Endothelial cell of umbilical vein (primary cell): ENCODE measurements at regions not wholly inside any gene's neighbourhood (a gene's known extent, or its start where the extent isn't known, plus 50 kb on each side); places are given as distances from the start of the nearest gene placed in this dataset.

Experiments used
- BruUV-seq: library from RNA; stranded (reverse); fragments of 400-500 nt; replicated peaks from 2 replicates; lab custom pipeline; 2021; lab: Mats Ljungman, UMichigan
- CTCF ChIA-PET: fragments of 300-600, 350-600 bp; sonication (Branson Sonifier 250); formaldehyde crosslinking; loops from one replicate; lab custom pipeline; 2021; ENCODE audit warnings: antibody characterized with exemption, inconsistent platforms; lab: Charles Lee
- POLR2A ChIA-PET: fragments of 300-600, 350-600 bp; sonication (Branson Sonifier 250); formaldehyde crosslinking; loops from one replicate; lab custom pipeline; 2021; ENCODE audit warnings: antibody characterized with exemption, inconsistent platforms; lab: Charles Lee
- DNase-seq: peaks from one replicate; pipeline ENCODE4 v3.0.0-alpha.2; 2011; ENCODE audit warnings: low read depth, low spot score
- FAIRE-seq: peaks from 2 replicates; lab custom pipeline; 2011; peaks lifted over from hg19 to GRCh38; lab: Jason Lieb, UNC
- H2AFZ ChIP-seq: 2 replicates; pipeline ENCODE4 v1.6.0; 2012; ENCODE audit warnings: low read depth, low read length, control low read depth, inconsistent platforms
- H3K27ac ChIP-seq: 2 replicates; pipeline ENCODE4 v1.5.1; 2011; ENCODE audit warnings: low read depth, mild to moderate bottlenecking, control low read depth, low read length, moderate library complexity; ENCODE audit not compliant: insufficient read depth
- H3K27me3 ChIP-seq, 2 experiments: 2 replicates each; pipeline versions ENCODE4 v1.6.0 to v1.6.1; 2011; ENCODE audit warnings: low read length in 2 of 2, mixed read lengths in 1 of 2; ENCODE audit not compliant: control insufficient read depth in 2 of 2, insufficient read depth in 2 of 2
- H3K36me3 ChIP-seq, 2 experiments: 2 replicates in 1 of 2; 3 replicates in 1 of 2; pipeline ENCODE4 v1.5.1; 2011; ENCODE audit warnings: low read length in 2 of 2, mild to moderate bottlenecking in 1 of 2, moderate library complexity in 1 of 2; ENCODE audit not compliant: control insufficient read depth in 2 of 2, insufficient read depth in 2 of 2; ENCODE audit errors: extremely low read depth in 1 of 2
- H3K4me1 ChIP-seq: 3 replicates; pipeline ENCODE4 v1.5.1; 2011; ENCODE audit warnings: mild to moderate bottlenecking, low read length; ENCODE audit not compliant: control insufficient read depth, insufficient read depth; ENCODE audit errors: extremely low read depth
- H3K4me2 ChIP-seq: 2 replicates; pipeline ENCODE4 v1.6.1; 2011; ENCODE audit warnings: low read length, control low read depth, mixed read lengths; ENCODE audit not compliant: insufficient read depth
- H3K4me3 ChIP-seq, 3 experiments: fragments of 200-600 bp in 1 of 3; sonication (generic), shearing (Covaris generic) in 1 of 3; replicated peaks in 1 of 3; 2 replicates each; pipeline ENCODE4 v1.5.1; 2011 to 2016; ENCODE audit warnings: control low read depth in 3 of 3, low read length in 3 of 3, mild to moderate bottlenecking in 2 of 3, inconsistent platforms in 1 of 3, low read depth in 1 of 3, moderate library complexity in 1 of 3; ENCODE audit not compliant: insufficient read depth in 1 of 3
- H3K79me2 ChIP-seq: 2 replicates; pipeline ENCODE4 v1.6.0; 2012; ENCODE audit warnings: low read length, inconsistent platforms; ENCODE audit not compliant: control insufficient read depth, insufficient read depth
- H3K9ac ChIP-seq: replicated peaks from 2 replicates; pipeline ENCODE3; 2011; ENCODE audit warnings: low read length, control low read depth; ENCODE audit not compliant: insufficient read depth; ENCODE audit errors: extremely low read depth
- H3K9me1 ChIP-seq: replicated peaks from 3 replicates; pipeline ENCODE4 v1.6.0; 2011; ENCODE audit warnings: mild to moderate bottlenecking, low read length; ENCODE audit not compliant: control insufficient read depth, insufficient read depth; ENCODE audit errors: extremely low read depth
- H3K9me3 ChIP-seq: replicated peaks from 2 replicates; pipeline ENCODE4 v1.5.1; 2012; ENCODE audit warnings: low read length, inconsistent platforms; ENCODE audit not compliant: control insufficient read depth, insufficient read depth
- H4K20me1 ChIP-seq: replicated peaks from 2 replicates; pipeline ENCODE3; 2011; ENCODE audit warnings: mild to moderate bottlenecking, low read length; ENCODE audit not compliant: control insufficient read depth, insufficient read depth; ENCODE audit errors: extremely low read depth
- EZH2 ChIP-seq: IDR thresholded peaks from 2 replicates; pipeline ENCODE4 v1.6.1; 2012; ENCODE audit warnings: borderline replicate concordance, low read depth, mild to moderate bottlenecking, moderate library complexity, low read length, inconsistent platforms; ENCODE audit not compliant: severe bottlenecking
- FOS ChIP-seq: IDR thresholded peaks from 2 replicates; pipeline ENCODE4 v1.6.1; 2011; ENCODE audit warnings: mild to moderate bottlenecking, low read length, moderate library complexity, borderline replicate concordance; ENCODE audit not compliant: insufficient read depth
- GATA2 ChIP-seq: IDR thresholded peaks from 2 replicates; pipeline ENCODE4 v1.7.0; 2011; ENCODE audit warnings: low read depth, mild to moderate bottlenecking, moderate library complexity, mixed read lengths, low read length; ENCODE audit not compliant: insufficient read length, insufficient read depth
- JUN ChIP-seq: IDR thresholded peaks from 2 replicates; pipeline ENCODE4 v1.6.1; 2011; ENCODE audit warnings: borderline replicate concordance, low read depth; ENCODE audit not compliant: insufficient read length, insufficient read depth
- MYC ChIP-seq: IDR thresholded peaks from one replicate; pipeline ENCODE4 v1.6.1; 2011; ENCODE audit warnings: mild to moderate bottlenecking, low read depth, low read length
- POLR2A ChIP-seq: IDR thresholded peaks from 2 replicates; pipeline ENCODE4 v1.6.1; 2012; ENCODE audit warnings: low read depth, mild to moderate bottlenecking, control low read depth, low read length
- POLR2AphosphoS5 ChIP-seq: IDR thresholded peaks from 2 replicates; pipeline ENCODE4 v1.6.1; 2012; ENCODE audit warnings: low read depth, mild to moderate bottlenecking, control low read depth, low read length, moderate library complexity; ENCODE audit not compliant: insufficient read depth
- dilution Hi-C: fragments of 300-500 bp; cut with MboI; formaldehyde crosslinking; loops from one replicate; pipeline ENCODE4 v1.15.0; 2019; ENCODE audit warnings: low sequenced_read_pairs; ENCODE audit not compliant: extremely low pct_ligation_motif_present
- intact Hi-C: fragments of 100-400 bp; cut with micrococcal nuclease; formaldehyde crosslinking; loops from one replicate; pipeline ENCODE4 v1.10.0; 2022
- TF ChIP-seq, protein P1 (sequence below), 2 donors: IDR thresholded peaks; 1 replicate in 1 of 2; 2 replicates in 1 of 2; pipeline ENCODE4 v1.5.1; 2011; ENCODE audit warnings: low read length in 2 of 2, mild to moderate bottlenecking in 2 of 2, moderate library complexity in 2 of 2, control low read depth in 1 of 2, inconsistent platforms in 1 of 2, low read depth in 1 of 2; ENCODE audit not compliant: insufficient read depth in 1 of 2; ENCODE audit errors: extremely low read depth in 1 of 2
- TF ChIP-seq, protein P2 (sequence below): IDR thresholded peaks from 2 replicates; pipeline ENCODE4 v1.6.1; 2011; ENCODE audit not compliant: insufficient read depth, insufficient read length

DNA sequence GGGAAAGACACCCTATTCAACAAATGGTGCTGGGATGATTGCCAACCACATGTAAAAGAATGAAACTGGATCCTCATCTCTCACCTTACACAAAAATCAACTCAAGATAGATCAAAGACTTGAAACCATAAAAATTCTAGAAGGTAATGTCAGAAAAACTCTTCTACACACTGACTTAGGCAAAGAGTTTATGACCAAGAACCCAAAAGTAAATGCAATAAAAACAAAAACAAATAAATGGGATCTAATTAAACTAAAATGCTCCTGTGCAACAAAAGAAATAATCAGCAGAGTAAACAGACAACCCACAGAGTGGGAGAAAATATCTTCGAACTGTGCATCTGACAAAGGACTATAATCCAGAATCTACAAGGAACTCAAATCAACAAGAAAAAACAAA, 504.2 kb upstream of the MBL2 start:
- H3K4me1 ChIP-seq, result no peaks in the 10 kb centered on the region
- no peaks in the 10 kb centered on the region for H3K9me3 ChIP-seq
- no peaks in the 10 kb centered on the region for H3K27me3 ChIP-seq
- no TSS peak for BruUV-seq
- H2AFZ ChIP-seq, result no peak overlapping the region
- no peaks in the 10 kb centered on the region for H4K20me1 ChIP-seq
- intact Hi-C loops, result no loop called here
- dilution Hi-C loops, result no loop called here
- POLR2A ChIA-PET, result no interaction called here
- no peak overlapping the region for H3K4me3 ChIP-seq
- H3K36me3 ChIP-seq, result no peaks in the 10 kb centered on the region
- FAIRE-seq (no peak), DNase-seq (no peak)
- TF ChIP-seq EZH2 (no peak), POLR2A (no peak), GATA2 (no peak), MYC (no peak), JUN (no peak), FOS (no peak), POLR2AphosphoS5 (no peak)
- TF ChIP-seq, protein P1, sequence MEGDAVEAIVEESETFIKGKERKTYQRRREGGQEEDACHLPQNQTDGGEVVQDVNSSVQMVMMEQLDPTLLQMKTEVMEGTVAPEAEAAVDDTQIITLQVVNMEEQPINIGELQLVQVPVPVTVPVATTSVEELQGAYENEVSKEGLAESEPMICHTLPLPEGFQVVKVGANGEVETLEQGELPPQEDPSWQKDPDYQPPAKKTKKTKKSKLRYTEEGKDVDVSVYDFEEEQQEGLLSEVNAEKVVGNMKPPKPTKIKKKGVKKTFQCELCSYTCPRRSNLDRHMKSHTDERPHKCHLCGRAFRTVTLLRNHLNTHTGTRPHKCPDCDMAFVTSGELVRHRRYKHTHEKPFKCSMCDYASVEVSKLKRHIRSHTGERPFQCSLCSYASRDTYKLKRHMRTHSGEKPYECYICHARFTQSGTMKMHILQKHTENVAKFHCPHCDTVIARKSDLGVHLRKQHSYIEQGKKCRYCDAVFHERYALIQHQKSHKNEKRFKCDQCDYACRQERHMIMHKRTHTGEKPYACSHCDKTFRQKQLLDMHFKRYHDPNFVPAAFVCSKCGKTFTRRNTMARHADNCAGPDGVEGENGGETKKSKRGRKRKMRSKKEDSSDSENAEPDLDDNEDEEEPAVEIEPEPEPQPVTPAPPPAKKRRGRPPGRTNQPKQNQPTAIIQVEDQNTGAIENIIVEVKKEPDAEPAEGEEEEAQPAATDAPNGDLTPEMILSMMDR (IDR thresholded peaks at IDR 0.05; ENCODE audit: extremely low read depth in 1 of 2, insufficient read depth in 1 of 2, low read depth in 1 of 2, low read length in 2 of 2), result no peak
- TF ChIP-seq, protein P2, sequence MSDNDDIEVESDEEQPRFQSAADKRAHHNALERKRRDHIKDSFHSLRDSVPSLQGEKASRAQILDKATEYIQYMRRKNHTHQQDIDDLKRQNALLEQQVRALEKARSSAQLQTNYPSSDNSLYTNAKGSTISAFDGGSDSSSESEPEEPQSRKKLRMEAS, result no peak
- H3K27ac ChIP-seq, result no peak overlapping the region
- CTCF ChIA-PET, result no interaction called here
- H3K79me2 ChIP-seq, result no peaks in the 10 kb centered on the region
- no peak overlapping the region for H3K4me2 ChIP-seq
- no peaks in the 10 kb centered on the region for H3K9me1 ChIP-seq
- no peak overlapping the region for H3K9ac ChIP-seq
